ENCODE measurements at regions not wholly inside any gene's neighbourhood (a gene's known extent, or its start where the extent isn't known, plus 50 kb on each side); places are given as distances from the start of the nearest gene placed in this dataset.

DNA sequence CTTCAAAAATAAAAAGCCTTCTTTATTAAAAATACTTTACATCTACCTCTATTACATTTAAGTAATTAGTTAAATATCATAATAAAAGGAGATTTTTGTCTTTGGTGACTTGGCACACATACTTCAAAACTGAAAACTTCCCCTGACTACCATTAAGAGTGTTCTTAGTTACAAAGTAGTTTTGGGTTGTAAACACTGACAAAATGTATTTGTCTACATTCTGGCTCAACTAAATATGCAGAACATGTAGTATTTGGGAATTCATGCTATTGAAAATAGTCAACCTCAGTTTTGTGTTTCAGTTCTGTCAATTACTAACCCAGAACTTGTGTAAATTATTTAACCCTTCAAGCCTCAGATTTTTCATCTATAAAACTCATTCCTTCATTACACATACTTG is 311.5 kb downstream of the RAD51AP2 start:
- no TSS peak for BruUV-seq (replicated peaks)
- Histone ChIP-seq H2AFZ (ENCODE audit: control insufficient read depth, low read depth, low read length) (no peak overlapping the region), H3K4me2 (ENCODE audit: control insufficient read depth, insufficient read depth) (no peak overlapping the region), H3K4me3 (no peak overlapping the region), H3K27me3 (replicated peaks in 1 of 2; ENCODE audit: control insufficient read depth in 2 of 2, insufficient read depth in 2 of 2, low read length in 1 of 2) (no peaks in the 10 kb centered on the region), H4K20me1 (ENCODE audit: control insufficient read depth, insufficient read depth) (no peaks in the 10 kb centered on the region), H3K36me3 (ENCODE audit: control insufficient read depth in 2 of 2, insufficient read depth in 2 of 2, low read length in 1 of 2) (no peaks in the 10 kb centered on the region), H3K9me3 (replicated peaks; ENCODE audit: control insufficient read depth, insufficient read depth, low read length) (no peaks in the 10 kb centered on the region), H3K27ac (ENCODE audit: control insufficient read depth, insufficient read depth) (no peak overlapping the region), H3K79me2 (ENCODE audit: control insufficient read depth, insufficient read depth, low read length) (no peaks in the 10 kb centered on the region), H3K4me1 (ENCODE audit: control insufficient read depth, insufficient read depth, low read length) (no peaks in the 10 kb centered on the region), H3K9ac (ENCODE audit: control insufficient read depth, insufficient read depth, low read length) (no peak overlapping the region)
- in situ Hi-C loops (cut with MboI) (no loop called here), intact Hi-C loops (cut with micrococcal nuclease; ENCODE audit: unreplicated experiment) (no loop called here)
- ChIA-PET RAD21 (ENCODE audit: unreplicated experiment) (no interaction called here), POLR2A (no interaction called here), CTCF (no interaction called here), SMC1A (ENCODE audit: uncharacterized antibody, unreplicated experiment) (interaction anchor here (0.8 to 1.5 kb wide), 3 partner anchors 10 to 103 kb away, joined by 3 read pairs; no protein-coding TSS in a partner anchor)
- no peak for FAIRE-seq
- TF ChIP-seq CHD4 (IDR thresholded peaks at IDR 0.05): no peak
- no peak for TF ChIP-seq HCFC1 (IDR thresholded peaks at IDR 0.05; ENCODE audit: low read length)
- no peak for TF ChIP-seq EZH2 (IDR thresholded peaks at IDR 0.05; ENCODE audit: borderline replicate concordance, control insufficient read depth, low read depth, low read length)
- TF ChIP-seq E2F4 (IDR thresholded peaks at IDR 0.05; ENCODE audit: low read depth, low read length): no peak
- no peak for TF ChIP-seq CTCF (IDR thresholded peaks at IDR 0.05 in 2 of 3, conservative IDR thresholded peaks at IDR 0.05 in 1 of 3; ENCODE audit: control insufficient read depth in 2 of 3, extremely low read depth in 1 of 3, insufficient read depth in 1 of 3, low read depth in 3 of 3, low read length in 3 of 3)
- no peak for TF ChIP-seq USF2 (IDR thresholded peaks at IDR 0.05; ENCODE audit: borderline replicate concordance, low read depth, low read length)
- TF ChIP-seq ZNF622 (IDR thresholded peaks at IDR 0.05): no peak
- no peak for TF ChIP-seq NBN (IDR thresholded peaks at IDR 0.05)
- TF ChIP-seq HDGF (IDR thresholded peaks at IDR 0.05): no peak
- no peak for TF ChIP-seq ZZZ3 (IDR thresholded peaks at IDR 0.05; ENCODE audit: control insufficient read depth, insufficient read length, low read depth)
- no peak for TF ChIP-seq RAD51 (IDR thresholded peaks at IDR 0.05)
- no peak for TF ChIP-seq PAX8 (IDR thresholded peaks at IDR 0.05)
- TF ChIP-seq ZBTB4 (CRISPR knock-in tag; IDR thresholded peaks at IDR 0.05): no peak
- no peak for TF ChIP-seq HDAC6 (IDR thresholded peaks at IDR 0.05; ENCODE audit: unreplicated experiment)
- TF ChIP-seq DPF2 (IDR thresholded peaks at IDR 0.05): no peak
- no peak for ATAC-seq
- DNase-seq (ENCODE audit: low read depth, low spot score): no peak
